ENCODE measurements at regions not wholly inside any gene's neighbourhood (a gene's known extent, or its start where the extent isn't known, plus 50 kb on each side); places are given as distances from the start of the nearest gene placed in this dataset.
"Not testable (repeated sequence)": the region's sequence is repeated elsewhere in the genome, so short reads cannot be mapped to it uniquely, and the experiment has no call there.

DNA sequence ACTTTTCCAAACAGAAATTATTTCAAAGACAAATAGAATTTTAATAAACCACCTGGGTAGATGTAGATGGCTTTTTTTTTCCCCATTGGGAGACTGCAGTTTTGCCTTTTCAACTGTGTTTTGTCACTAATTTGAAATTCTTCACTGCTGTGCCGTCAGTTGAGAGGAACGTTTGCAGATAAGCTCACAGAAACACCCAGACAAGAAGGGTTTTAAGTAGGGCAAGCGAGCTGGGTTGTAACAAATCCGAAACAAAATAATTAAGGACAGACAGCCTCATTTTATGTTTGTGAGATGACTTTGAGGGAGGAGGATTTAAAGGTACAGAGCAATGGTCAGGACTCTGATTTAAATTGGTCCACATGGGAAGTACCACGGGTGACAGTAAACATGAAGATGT is 155.1 kb upstream of the NTRK2 start:
- H3K27ac ChIP-seq (ENCODE audit: low read depth, low read length): no peak overlapping the region
- H3K4me3 ChIP-seq (ENCODE audit: low read length): no peak overlapping the region
- no peaks in the 10 kb centered on the region for H3K4me1 Mint-ChIP-seq
- H3K4me3 Mint-ChIP-seq: no peak overlapping the region
- H3K27me3 Mint-ChIP-seq: peaks cover 4 to 6% of the 10 kb centered on the region in 2 donors
- H3K9me3 Mint-ChIP-seq: peaks cover 0 to 9% (median 0%) of the 10 kb centered on the region in 5 donors
- H3K27me3 ChIP-seq (ENCODE audit: insufficient read depth, low read length, poor library complexity, severe bottlenecking): no peaks in the 10 kb centered on the region
- no peaks in the 10 kb centered on the region for H3K4me1 ChIP-seq (ENCODE audit: insufficient read depth, low read length)
- DNase-seq: no peak
- no peaks in the 10 kb centered on the region for H3K9me3 ChIP-seq (ENCODE audit: low read length)
- CTCF ChIA-PET: no interaction called here
- H3K36me3 Mint-ChIP-seq: no peaks in the 10 kb centered on the region
- H3K36me3 ChIP-seq (ENCODE audit: insufficient read depth, low read length): no peaks in the 10 kb centered on the region
- no peak overlapping the region for H3K27ac Mint-ChIP-seq
- POLR2A ChIA-PET: no interaction called here

DNA sequence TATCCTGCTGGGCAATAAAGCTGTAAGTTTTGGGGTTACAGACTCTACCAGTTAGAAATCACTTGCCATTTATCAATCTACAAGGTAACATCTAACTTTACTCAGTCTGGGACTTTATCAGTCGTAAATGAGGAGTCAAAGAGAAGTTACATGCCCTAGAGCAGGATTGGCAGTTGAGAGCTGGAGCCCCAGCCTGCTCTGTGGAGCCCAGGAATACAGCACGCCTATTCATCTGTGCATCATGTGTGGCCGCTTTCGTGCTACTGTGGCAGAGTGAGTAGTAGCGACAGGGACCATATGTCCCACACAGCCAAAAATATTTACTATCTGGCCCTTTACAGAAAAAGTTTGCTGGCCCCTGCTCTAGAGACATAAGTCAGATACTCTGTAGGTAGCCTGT is 152.5 kb upstream of the NTRK2 start:
- no peak overlapping the region for H3K27ac Mint-ChIP-seq
- H3K4me1 Mint-ChIP-seq: no peaks in the 10 kb centered on the region
- H3K36me3 ChIP-seq (ENCODE audit: insufficient read depth, low read length): no peaks in the 10 kb centered on the region
- H3K4me3 Mint-ChIP-seq: no peak overlapping the region
- H3K9me3 ChIP-seq (ENCODE audit: low read length): no peaks in the 10 kb centered on the region
- peaks cover 2 to 4% of the 10 kb centered on the region in 2 donors for H3K27me3 Mint-ChIP-seq
- no peak overlapping the region for H3K27ac ChIP-seq (ENCODE audit: low read depth, low read length)
- no peaks in the 10 kb centered on the region for H3K4me1 ChIP-seq (ENCODE audit: insufficient read depth, low read length)
- CTCF ChIA-PET: interaction anchor here (0.6 kb wide), 1 partner anchor 413 kb away, joined by 3 read pairs; no protein-coding TSS in a partner anchor
- H3K27me3 ChIP-seq (ENCODE audit: insufficient read depth, low read length, poor library complexity, severe bottlenecking): no peaks in the 10 kb centered on the region
- POLR2A ChIA-PET: no interaction called here
- H3K4me3 ChIP-seq (ENCODE audit: low read length): no peak overlapping the region
- H3K9me3 Mint-ChIP-seq: peaks cover 0 to 9% (median 0%) of the 10 kb centered on the region in 5 donors
- no peak for DNase-seq
- H3K36me3 Mint-ChIP-seq: no peaks in the 10 kb centered on the region

DNA sequence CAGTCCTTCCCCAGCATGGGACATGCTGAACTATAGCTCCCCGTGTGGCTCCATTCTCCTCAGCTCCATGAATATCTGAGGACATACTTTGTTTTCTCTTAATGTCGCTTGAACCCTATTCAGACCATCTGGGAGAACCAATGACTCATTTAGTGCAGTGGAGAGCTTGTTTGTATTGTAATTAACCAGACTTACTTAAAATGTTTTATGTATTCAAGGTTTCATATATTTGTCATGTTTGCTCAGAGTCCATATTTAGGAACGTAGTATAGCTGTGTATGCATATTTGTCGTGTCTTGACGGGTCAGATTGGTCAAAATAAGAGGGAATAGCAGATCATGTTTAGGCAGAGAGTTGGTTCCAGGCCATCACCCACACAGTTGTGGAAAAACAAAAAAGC is 150.1 kb upstream of the NTRK2 start:
- Mint-ChIP-seq H3K36me3 (no peaks in the 10 kb centered on the region), H3K4me3 (no peak overlapping the region), H3K27me3 (peaks cover 0 to 4% of the 10 kb centered on the region in 2 donors), H3K4me1 (no peaks in the 10 kb centered on the region), H3K9me3 (peaks cover 0 to 14% (median 3%) of the 10 kb centered on the region in 5 donors), H3K27ac (no peak overlapping the region)
- Histone ChIP-seq H3K9me3 (ENCODE audit: low read length) (no peaks in the 10 kb centered on the region), H3K4me3 (ENCODE audit: low read length) (no peak overlapping the region), H3K27ac (ENCODE audit: low read depth, low read length) (no peak overlapping the region), H3K4me1 (ENCODE audit: insufficient read depth, low read length) (no peaks in the 10 kb centered on the region), H3K27me3 (ENCODE audit: insufficient read depth, low read length, poor library complexity, severe bottlenecking) (no peaks in the 10 kb centered on the region), H3K36me3 (ENCODE audit: insufficient read depth, low read length) (no peaks in the 10 kb centered on the region)
- DNase-seq: no peak
- ChIA-PET CTCF (no interaction called here), POLR2A (no interaction called here)

GRCh38 chr9:84521208-84521607 is 148.3 kb upstream of the NTRK2 start:
- Histone ChIP-seq H3K36me3 (ENCODE audit: insufficient read depth, low read length) (no peaks in the 10 kb centered on the region), H3K4me1 (ENCODE audit: insufficient read depth, low read length) (no peaks in the 10 kb centered on the region), H3K4me3 (ENCODE audit: low read length) (no peak overlapping the region), H3K9me3 (ENCODE audit: low read length) (no peaks in the 10 kb centered on the region), H3K27me3 (ENCODE audit: insufficient read depth, low read length, poor library complexity, severe bottlenecking) (no peaks in the 10 kb centered on the region), H3K27ac (ENCODE audit: low read depth, low read length) (no peak overlapping the region)
- CTCF ChIA-PET: no interaction called here
- H3K27me3 Mint-ChIP-seq: no peaks in the 10 kb centered on the region
- H3K36me3 Mint-ChIP-seq: no peaks in the 10 kb centered on the region
- no peak for DNase-seq
- POLR2A ChIA-PET: no interaction called here
- H3K27ac Mint-ChIP-seq: peak overlapping the region in 1 of 8 donors; percentile 29
- H3K4me1 Mint-ChIP-seq: no peaks in the 10 kb centered on the region
- H3K4me3 Mint-ChIP-seq: no peak overlapping the region
- H3K9me3 Mint-ChIP-seq: peaks cover 3 to 14% (median 5%) of the 10 kb centered on the region in 5 donors

DNA sequence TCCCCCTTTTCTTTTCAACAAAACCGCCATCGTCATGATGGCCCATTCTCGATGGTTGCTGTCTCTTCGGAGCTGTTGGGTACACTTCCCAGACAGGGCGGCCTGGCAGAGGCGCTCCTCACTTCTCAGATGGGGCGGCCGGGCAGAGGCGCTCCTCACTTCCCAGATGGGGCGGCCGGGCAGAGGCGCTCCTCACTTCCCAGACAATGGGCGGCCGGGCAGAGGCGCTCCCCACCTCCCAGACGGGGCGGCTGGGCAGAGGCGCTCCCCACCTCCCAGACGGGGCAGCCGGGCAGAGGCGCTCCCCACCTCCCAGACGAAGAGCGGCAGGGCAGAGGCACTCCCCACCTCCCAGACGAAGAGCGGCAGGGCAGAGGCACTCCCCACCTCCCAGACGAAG is 143.3 kb upstream of the NTRK2 start:
- H3K27ac ChIP-seq (ENCODE audit: low read depth, low read length); H3K36me3 Mint-ChIP-seq; H3K4me3 ChIP-seq (ENCODE audit: low read length); H3K27me3 Mint-ChIP-seq; H3K27me3 ChIP-seq (ENCODE audit: insufficient read depth, low read length, poor library complexity, severe bottlenecking); DNase-seq; H3K4me3 Mint-ChIP-seq; H3K9me3 ChIP-seq (ENCODE audit: low read length); CTCF ChIA-PET; H3K4me1 Mint-ChIP-seq; H3K36me3 ChIP-seq (ENCODE audit: insufficient read depth, low read length); POLR2A ChIA-PET; H3K27ac Mint-ChIP-seq; H3K4me1 ChIP-seq (ENCODE audit: insufficient read depth, low read length): not testable (repeated sequence)
- peaks cover 5 to 23% (median 19%) of the 10 kb centered on the region in 5 donors for H3K9me3 Mint-ChIP-seq

- H3K36me3 ChIP-seq (ENCODE audit: insufficient read depth, low read length); H3K9me3 ChIP-seq (ENCODE audit: low read length); H3K27me3 ChIP-seq (ENCODE audit: insufficient read depth, low read length, poor library complexity, severe bottlenecking); CTCF ChIA-PET; H3K4me3 ChIP-seq (ENCODE audit: low read length); H3K4me1 Mint-ChIP-seq; H3K4me1 ChIP-seq (ENCODE audit: insufficient read depth, low read length); H3K27ac Mint-ChIP-seq; H3K27ac ChIP-seq (ENCODE audit: low read depth, low read length); H3K36me3 Mint-ChIP-seq; H3K4me3 Mint-ChIP-seq; POLR2A ChIA-PET; H3K27me3 Mint-ChIP-seq; DNase-seq: not testable (repeated sequence)
- peaks cover 5 to 23% (median 20%) of the 10 kb centered on the region in 5 donors for H3K9me3 Mint-ChIP-seq
Measured at GRCh38 chr9:84527060-84527720, 142.3 kb upstream of the NTRK2 start.

GRCh38 chr9:84535973-84536372 is 133.6 kb upstream of the NTRK2 start:
- H3K4me1 ChIP-seq (ENCODE audit: insufficient read depth, low read length); H3K4me3 Mint-ChIP-seq; POLR2A ChIA-PET; H3K36me3 Mint-ChIP-seq; H3K27ac Mint-ChIP-seq; H3K9me3 ChIP-seq (ENCODE audit: low read length); DNase-seq; H3K4me1 Mint-ChIP-seq; CTCF ChIA-PET; H3K36me3 ChIP-seq (ENCODE audit: insufficient read depth, low read length); H3K27me3 Mint-ChIP-seq; H3K27me3 ChIP-seq (ENCODE audit: insufficient read depth, low read length, poor library complexity, severe bottlenecking); H3K27ac ChIP-seq (ENCODE audit: low read depth, low read length); H3K4me3 ChIP-seq (ENCODE audit: low read length): not testable (repeated sequence)
- peaks cover 14 to 27% (median 15%) of the 10 kb centered on the region in 5 donors for H3K9me3 Mint-ChIP-seq

DNA sequence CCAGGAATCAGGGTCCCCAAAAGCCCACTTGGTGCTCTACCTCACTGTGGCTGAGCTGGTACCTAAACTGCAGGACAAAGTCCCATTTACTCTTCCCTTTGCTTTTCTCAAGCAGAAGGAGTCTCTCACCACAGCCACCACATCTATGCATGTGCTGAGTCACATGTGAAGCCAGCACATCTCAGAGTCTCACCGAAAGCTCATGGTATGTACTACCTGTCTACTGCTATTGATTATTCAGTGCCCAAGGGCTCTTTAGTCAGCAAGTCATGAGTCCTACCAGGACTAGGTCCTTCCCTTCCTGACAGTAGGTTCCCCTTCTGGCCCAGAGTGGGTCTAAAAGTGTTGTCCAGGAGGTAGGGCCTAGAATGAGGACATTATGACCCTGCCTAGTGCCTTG is 130.7 kb upstream of the NTRK2 start:
- no peaks in the 10 kb centered on the region for H3K36me3 ChIP-seq (ENCODE audit: insufficient read depth, low read length)
- Mint-ChIP-seq H3K4me3 (no peak overlapping the region), H3K27me3 (peaks cover 0 to 2% of the 10 kb centered on the region in 2 donors), H3K4me1 (no peaks in the 10 kb centered on the region), H3K9me3 (peaks cover 12 to 27% (median 15%) of the 10 kb centered on the region in 5 donors), H3K36me3 (no peaks in the 10 kb centered on the region), H3K27ac (no peak overlapping the region)
- H3K27ac ChIP-seq (ENCODE audit: low read depth, low read length): no peak overlapping the region
- ChIA-PET CTCF (no interaction called here), POLR2A (no interaction called here)
- H3K4me3 ChIP-seq (ENCODE audit: low read length): no peak overlapping the region
- no peaks in the 10 kb centered on the region for H3K4me1 ChIP-seq (ENCODE audit: insufficient read depth, low read length)
- peaks cover 3% of the 10 kb centered on the region for H3K9me3 ChIP-seq (ENCODE audit: low read length)
- no peaks in the 10 kb centered on the region for H3K27me3 ChIP-seq (ENCODE audit: insufficient read depth, low read length, poor library complexity, severe bottlenecking)
- DNase-seq: no peak

- H3K4me3 Mint-ChIP-seq: no peak overlapping the region
- Histone ChIP-seq H3K36me3 (ENCODE audit: insufficient read depth, low read length) (no peaks in the 10 kb centered on the region), H3K9me3 (ENCODE audit: low read length) (no peaks in the 10 kb centered on the region), H3K27ac (ENCODE audit: low read depth, low read length) (no peak overlapping the region), H3K4me3 (ENCODE audit: low read length) (no peak overlapping the region), H3K4me1 (ENCODE audit: insufficient read depth, low read length) (no peaks in the 10 kb centered on the region), H3K27me3 (ENCODE audit: insufficient read depth, low read length, poor library complexity, severe bottlenecking) (no peaks in the 10 kb centered on the region)
- no peak for DNase-seq
- H3K27me3 Mint-ChIP-seq: peaks cover 0 to 3% of the 10 kb centered on the region in 2 donors
- ChIA-PET POLR2A (no interaction called here), CTCF (no interaction called here)
- H3K4me1 Mint-ChIP-seq: no peaks in the 10 kb centered on the region
- H3K9me3 Mint-ChIP-seq: peaks cover 4 to 12% (median 6%) of the 10 kb centered on the region in 5 donors
- no peak overlapping the region for H3K27ac Mint-ChIP-seq
- H3K36me3 Mint-ChIP-seq: no peaks in the 10 kb centered on the region
Measured at GRCh38 chr9:84542554-84542953, 127.0 kb upstream of the NTRK2 start.

Data from CD8-positive, alpha-beta memory T cell (primary cell).